GM18907 (cell line): ENCODE measurements at regions not wholly inside any gene's neighbourhood (a gene's known extent, or its start where the extent isn't known, plus 50 kb on each side); places are given as distances from the start of the nearest gene placed in this dataset.

ENCODE experiments used
- ATAC-seq: cut with Tn5 transposase; IDR thresholded peaks from one replicate; pipeline ENCODE4 v1.9.1; 2021; ENCODE audit warnings: mild to moderate bottlenecking, moderate library complexity; ENCODE audit not compliant: unreplicated experiment

DNA sequence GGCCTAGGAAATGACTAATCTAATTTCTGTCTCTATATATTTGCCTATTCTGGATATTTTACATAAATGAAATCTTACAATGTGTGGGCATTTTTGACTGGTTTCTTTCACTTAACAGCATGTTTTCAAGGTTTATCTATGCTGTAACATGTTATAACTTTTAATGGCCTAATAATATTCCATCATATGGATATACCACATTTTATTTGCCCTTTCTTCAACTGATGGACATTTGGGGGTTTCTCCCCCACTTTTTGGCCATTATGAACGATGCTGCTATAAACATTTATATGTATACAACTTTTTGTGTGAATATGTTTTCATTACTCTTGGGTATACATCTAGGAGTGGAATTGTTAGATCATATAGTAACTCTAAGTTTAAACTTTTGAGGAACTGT, 357.3 kb upstream of the ADAMTS9 start:
- no peak for ATAC-seq

GRCh38 chr3:65044401-65044800, 356.6 kb upstream of the ADAMTS9 start:
- no peak for ATAC-seq

DNA sequence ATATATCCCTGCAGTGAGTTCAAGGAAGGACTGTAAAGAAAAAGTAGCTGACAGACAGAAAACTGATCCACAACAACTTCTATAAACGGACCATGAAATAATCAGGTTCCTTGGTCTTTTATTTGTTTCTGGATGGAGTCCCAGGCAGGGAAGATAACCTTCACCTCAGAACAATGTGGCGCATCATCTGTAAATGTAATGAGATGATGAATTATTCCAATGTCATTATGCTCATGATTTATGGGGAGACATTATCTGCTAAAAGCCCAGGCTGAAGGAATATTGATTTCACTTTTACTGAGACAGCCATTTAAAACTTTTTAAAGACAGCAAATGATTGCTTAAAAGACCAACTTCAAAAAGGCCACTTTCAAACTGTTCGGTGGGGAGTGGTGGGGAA, 354.9 kb upstream of the ADAMTS9 start:
- ATAC-seq = no peak

GRCh38 chr3:65039754-65040210, 352.0 kb upstream of the ADAMTS9 start:
- ATAC-seq = no peak

DNA sequence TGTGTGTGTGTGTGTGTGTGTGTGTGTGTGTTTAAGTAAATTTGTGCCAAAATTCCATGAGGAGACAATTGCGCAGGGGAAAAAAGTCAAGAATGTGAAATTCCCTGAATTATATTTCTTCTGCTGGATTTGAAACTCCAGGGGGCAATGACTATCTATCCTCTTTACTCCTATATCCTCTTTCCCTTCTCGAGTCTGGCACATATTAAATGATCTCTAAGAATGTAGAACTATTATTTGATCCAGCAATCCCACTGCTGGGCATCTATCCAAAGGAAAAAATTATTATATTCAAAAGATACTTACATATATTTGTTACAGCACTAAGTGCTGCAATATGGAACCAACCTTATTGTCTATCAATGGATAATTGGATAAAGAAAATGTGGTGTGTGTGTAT, 350.1 kb upstream of the ADAMTS9 start:
- no peak for ATAC-seq

GRCh38 chr3:65035246-65035645, 347.4 kb upstream of the ADAMTS9 start:
- no peak for ATAC-seq

GRCh38 chr3:65033576-65033975, 345.8 kb upstream of the ADAMTS9 start:
- ATAC-seq = no peak

DNA sequence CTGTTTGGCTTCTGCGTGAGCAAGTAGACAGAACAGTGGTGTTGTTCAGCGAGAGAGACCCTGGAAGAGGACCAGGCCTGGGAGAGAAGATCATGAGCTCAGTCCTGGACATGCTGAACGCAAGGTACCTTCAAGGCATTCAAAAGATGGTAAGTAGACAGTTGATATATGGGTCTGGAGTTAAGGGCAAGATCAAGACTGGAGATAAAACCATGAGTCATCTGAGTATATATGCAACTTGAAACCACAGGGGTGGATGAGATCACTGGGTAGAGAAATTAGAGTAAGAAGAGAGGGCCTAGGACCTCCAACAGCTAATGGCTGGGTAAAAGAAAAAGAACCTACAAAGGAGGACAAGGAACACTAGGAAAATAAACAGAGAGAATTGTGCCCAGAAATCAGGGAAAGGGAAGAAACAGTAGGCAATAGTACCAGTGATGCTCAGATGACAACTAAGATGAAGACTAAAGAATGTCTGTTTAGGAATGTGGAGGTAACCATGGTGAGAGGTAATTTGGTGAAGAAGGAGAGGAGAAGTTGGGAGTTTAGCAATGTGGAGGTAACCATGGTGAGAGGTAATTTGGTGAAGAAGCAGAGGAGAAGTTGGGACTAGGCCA, 343.2 kb upstream of the ADAMTS9 start:
- no peak for ATAC-seq

DNA sequence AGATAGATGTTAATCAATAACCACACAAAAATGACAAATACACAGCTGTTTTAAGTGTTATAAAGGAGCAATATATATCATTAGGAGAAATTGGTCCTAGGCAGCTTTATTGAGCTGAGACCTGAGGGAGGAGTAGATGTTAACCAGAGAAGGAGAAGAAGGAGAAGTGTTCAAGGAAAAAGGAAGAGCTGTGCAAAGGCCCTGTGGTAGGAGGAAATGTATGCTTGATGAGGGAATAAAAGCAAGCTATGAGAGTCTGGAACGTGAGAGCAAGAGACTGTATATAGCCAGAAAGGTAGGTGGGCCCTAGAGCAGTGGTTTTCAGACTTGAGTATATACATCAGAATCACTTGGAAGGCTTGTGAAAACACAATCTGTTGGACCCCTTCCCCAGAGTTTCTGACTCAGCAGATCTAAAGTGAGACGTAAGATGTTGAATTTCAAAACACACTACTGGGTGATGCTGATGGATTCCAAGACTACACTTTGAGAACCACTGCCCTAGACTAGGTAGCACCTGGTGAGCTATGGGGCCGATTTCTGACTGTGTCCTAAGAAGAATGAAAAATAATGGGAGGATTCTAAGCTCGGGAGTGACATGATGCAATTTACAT, 342.3 kb upstream of the ADAMTS9 start:
- ATAC-seq = no peak

DNA sequence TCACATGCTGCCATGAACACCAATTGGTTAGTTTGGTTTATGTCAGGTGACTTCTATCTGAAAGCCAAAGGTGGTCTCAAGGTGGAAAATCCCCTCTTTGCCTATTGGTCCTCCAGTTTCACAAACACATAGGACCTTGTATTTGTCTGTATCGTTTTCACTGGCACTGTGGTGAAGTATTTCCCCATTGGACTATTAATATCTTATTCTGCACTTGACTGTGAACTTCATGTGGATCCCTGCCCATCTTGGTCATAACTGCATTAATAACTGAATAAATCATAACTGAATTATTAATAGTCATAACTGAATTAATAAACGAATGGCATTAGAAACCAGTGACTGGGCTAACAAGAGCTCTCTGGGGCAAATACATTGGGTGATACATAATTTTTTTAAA, 341.3 kb upstream of the ADAMTS9 start:
- ATAC-seq = no peak

DNA sequence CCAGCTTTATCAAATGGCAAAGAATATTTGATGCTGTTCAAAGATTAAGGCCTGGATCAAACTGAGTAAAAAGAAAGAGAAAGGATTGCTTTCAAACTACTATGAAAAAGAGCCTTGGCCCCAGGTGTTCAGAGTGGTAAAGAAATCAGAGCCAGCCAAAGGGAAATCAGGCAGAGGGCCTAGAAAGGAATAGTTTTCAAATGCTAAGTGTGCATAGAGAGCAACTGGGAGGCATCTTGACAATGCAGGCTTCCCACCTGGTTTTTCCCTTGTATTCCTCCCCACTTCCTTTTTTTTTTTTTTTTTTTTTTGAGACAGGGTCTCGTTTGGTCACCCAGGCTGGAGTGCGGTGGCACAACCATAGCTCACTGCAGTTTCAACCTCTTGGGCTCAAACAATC, 340.2 kb upstream of the ADAMTS9 start:
- ATAC-seq = no peak

DNA sequence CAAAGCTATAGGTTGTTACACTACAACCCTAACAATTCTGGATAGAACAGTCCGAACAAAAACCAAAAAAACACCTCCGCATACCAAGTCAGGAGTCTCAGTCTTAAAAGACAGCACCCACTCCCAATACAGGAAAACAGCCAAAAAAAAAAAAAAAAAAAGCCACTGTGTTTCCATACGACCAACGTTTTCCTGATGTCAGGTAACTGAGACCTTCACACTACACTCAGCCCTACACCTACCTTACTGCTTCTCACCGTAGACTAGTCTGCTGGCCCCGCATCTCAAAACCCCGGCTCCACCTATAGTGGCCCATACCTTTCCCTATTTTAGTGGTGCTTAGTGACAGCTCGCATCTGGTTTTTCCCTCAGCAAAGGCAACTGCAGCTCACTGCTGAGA, 339.5 kb upstream of the ADAMTS9 start:
- no peak for ATAC-seq

- ATAC-seq = no peak
Observed at GRCh38 chr3:65026151-65026550, 338.4 kb upstream of the ADAMTS9 start.

DNA sequence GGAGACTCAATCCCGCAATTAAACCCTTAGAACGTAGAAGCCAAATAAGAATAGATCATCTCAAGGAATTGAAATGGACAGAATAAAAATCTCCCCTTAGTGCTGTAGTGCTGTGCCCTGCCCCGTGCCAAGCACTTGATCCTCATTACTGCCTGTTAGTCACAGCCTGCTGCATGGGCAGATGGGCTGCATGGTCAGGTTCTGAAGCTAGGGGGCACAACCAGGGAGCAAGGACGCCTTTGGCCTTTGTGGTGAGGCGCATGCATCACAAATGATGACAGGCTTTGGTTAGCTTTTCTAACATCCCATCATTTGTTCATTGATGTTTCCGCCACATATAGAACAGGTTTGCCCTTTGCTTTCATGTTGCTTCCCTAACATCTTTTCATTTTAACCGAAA, 336.3 kb upstream of the ADAMTS9 start:
- ATAC-seq = no peak

- no peak for ATAC-seq
Observed at GRCh38 chr3:65020281-65021160, 332.7 kb upstream of the ADAMTS9 start.

GRCh38 chr3:65019443-65020055, 331.7 kb upstream of the ADAMTS9 start:
- ATAC-seq = no peak

DNA sequence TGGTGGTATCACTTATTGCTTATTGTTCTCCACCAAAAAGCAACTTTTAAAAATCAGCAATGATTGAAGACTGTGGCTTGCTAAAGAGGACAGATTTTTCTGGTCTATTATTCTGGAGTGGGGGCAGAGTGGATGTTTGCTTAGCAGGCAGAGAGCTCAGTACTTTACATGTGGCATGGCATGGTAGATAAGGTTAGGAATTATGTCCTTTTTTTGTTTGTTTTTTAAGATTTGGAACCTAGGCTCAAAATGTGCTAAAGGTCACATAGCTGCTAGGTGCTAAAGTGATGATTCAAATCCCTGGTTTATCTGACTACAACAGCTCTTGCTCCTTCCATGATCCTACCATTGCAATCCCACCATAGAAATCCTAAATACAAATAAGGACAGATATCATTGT, 331.0 kb upstream of the ADAMTS9 start:
- no peak for ATAC-seq

DNA sequence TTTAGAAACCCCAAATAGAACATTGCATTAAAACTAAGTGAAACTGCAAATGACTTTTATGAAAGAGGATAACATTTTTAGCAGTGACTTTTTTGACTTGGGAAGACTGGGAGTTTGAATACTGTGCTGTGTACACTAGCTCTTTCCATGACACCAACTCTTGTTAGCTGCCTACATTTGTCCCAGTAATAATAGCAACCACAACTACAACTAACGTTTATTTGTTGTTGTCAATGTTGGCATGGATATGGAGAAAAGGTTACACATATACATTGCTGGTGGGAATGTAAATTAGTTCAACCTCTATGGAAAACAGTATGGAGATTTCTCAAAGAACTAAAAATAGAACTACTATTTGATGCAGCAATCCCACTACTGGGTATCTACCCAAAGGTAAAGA, 329.6 kb upstream of the ADAMTS9 start:
- no peak for ATAC-seq

DNA sequence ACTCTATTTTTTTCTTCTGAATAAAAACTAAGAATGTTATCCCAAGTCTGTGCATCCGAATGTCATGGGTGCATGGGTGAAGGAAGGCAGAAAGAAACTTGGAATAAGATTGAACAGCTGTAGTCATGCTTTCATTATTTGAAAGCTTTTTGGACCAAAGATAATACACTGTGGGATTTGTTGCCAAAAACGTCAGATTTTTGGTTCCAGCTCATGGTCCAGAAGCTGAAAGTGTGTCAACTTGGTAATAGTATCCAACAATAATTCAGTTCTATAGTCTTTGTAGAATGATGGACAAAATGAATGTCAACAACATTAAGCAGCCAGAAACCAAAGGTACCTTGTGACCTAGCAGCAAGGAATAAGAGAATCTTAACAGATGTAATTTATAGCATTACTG, 327.9 kb upstream of the ADAMTS9 start:
- no peak for ATAC-seq

- no peak for ATAC-seq
Observed at GRCh38 chr3:65013053-65013452, 325.3 kb upstream of the ADAMTS9 start.

DNA sequence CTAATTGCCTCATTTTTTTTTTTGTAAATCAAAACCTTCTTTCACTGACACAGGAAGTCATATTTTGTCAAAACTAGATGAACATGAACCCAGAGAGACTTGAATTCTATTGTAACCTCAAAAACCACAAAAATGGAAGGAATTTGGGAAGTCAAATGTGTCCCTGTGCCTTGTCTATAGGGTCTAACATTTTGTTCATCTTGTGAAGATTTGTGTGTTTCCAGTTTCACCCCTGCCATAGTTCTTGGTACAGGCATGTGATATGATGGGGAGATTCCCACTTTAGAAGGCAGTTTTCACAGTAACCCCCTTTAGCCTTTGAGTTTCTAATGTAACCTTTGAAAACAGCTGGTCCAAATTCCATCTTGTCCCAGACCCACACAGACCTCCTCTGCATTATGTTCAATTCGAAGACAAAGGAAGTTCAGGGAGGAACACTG, 318.5 kb upstream of the ADAMTS9 start:
- ATAC-seq = no peak

GRCh38 chr3:65005486-65005885, 317.7 kb upstream of the ADAMTS9 start:
- no peak for ATAC-seq
